ENCODE measurements at regions not wholly inside any gene's neighbourhood (a gene's known extent, or its start where the extent isn't known, plus 50 kb on each side); places are given as distances from the start of the nearest gene placed in this dataset.

- Histone ChIP-seq H3F3A (ENCODE audit: insufficient read depth, low read length, poor library complexity, severe bottlenecking) (no peaks in the 10 kb centered on the region), H3K4me2 (ENCODE audit: low read length) (no peak overlapping the region), H4K20me1 (ENCODE audit: insufficient read depth) (no peaks in the 10 kb centered on the region), H3K9ac (ENCODE audit: low read length) (no peak overlapping the region), H3K27me3 (ENCODE audit: insufficient read depth, low read depth, low read length) (no peaks in the 10 kb centered on the region), H3K27ac (ENCODE audit: low read length) (no peak overlapping the region), H3K4me3 (ENCODE audit: low read length) (no peak overlapping the region), H3K79me2 (replicated peaks; ENCODE audit: insufficient read depth, low read length) (no peaks in the 10 kb centered on the region), H3K9me2 (ENCODE audit: insufficient read depth, low read length) (no peaks in the 10 kb centered on the region), H2AFZ (ENCODE audit: low read depth, low read length) (no peak overlapping the region), H3K9me3 (ENCODE audit: low read length) (no peaks in the 10 kb centered on the region), H3K36me3 (ENCODE audit: insufficient read depth, low read length) (no peaks in the 10 kb centered on the region)
- TF ChIP-seq SMC3 (conservative IDR thresholded peaks at IDR 0.05; ENCODE audit: poor library complexity) = no peak
- no peak for TF ChIP-seq MXI1 (conservative IDR thresholded peaks at IDR 0.05; ENCODE audit: poor library complexity, severe bottlenecking)
- no peak for TF ChIP-seq RAD21 (conservative IDR thresholded peaks at IDR 0.05)
- no peak for TF ChIP-seq REST (IDR thresholded peaks at IDR 0.05; ENCODE audit: borderline replicate concordance)
- TF ChIP-seq EZH2 (IDR thresholded peaks at IDR 0.05; ENCODE audit: borderline replicate concordance, insufficient read depth, low read length, poor library complexity, severe bottlenecking) = no peak
- TF ChIP-seq EP300 (conservative IDR thresholded peaks at IDR 0.05; ENCODE audit: poor library complexity, severe bottlenecking) = no peak
- TF ChIP-seq TAF1 (IDR thresholded peaks at IDR 0.05; ENCODE audit: low read depth) = no peak
- no peak for TF ChIP-seq POLR2AphosphoS5 (IDR thresholded peaks at IDR 0.05)
These were observed 329.3 kb downstream of the SUCLA2 start for GRCh38 chr13:47671776-47672175.

- no peak overlapping the region for H3K4me2 ChIP-seq (ENCODE audit: low read length)
These were observed 336.0 kb downstream of the SUCLA2 start for GRCh38 chr13:47665043-47665442.

More at GRCh38 chr13:47665043-47665442, 336.0 kb downstream of the SUCLA2 start:
- Histone ChIP-seq H3K36me3 (ENCODE audit: insufficient read depth, low read length) (no peaks in the 10 kb centered on the region), H3K4me3 (ENCODE audit: low read length) (no peak overlapping the region), H3K9me2 (ENCODE audit: insufficient read depth, low read length) (no peaks in the 10 kb centered on the region), H4K20me1 (ENCODE audit: insufficient read depth) (no peaks in the 10 kb centered on the region), H3K27me3 (ENCODE audit: insufficient read depth, low read depth, low read length) (no peaks in the 10 kb centered on the region), H3K27ac (ENCODE audit: low read length) (no peak overlapping the region), H3K9me3 (ENCODE audit: low read length) (no peaks in the 10 kb centered on the region), H3K9ac (ENCODE audit: low read length) (no peak overlapping the region), H3F3A (ENCODE audit: insufficient read depth, low read length, poor library complexity, severe bottlenecking) (no peaks in the 10 kb centered on the region), H3K79me2 (replicated peaks; ENCODE audit: insufficient read depth, low read length) (no peaks in the 10 kb centered on the region), H2AFZ (ENCODE audit: low read depth, low read length) (no peak overlapping the region)
- no peak for TF ChIP-seq POLR2AphosphoS5 (IDR thresholded peaks at IDR 0.05)
- no peak for TF ChIP-seq SMC3 (conservative IDR thresholded peaks at IDR 0.05; ENCODE audit: poor library complexity)
- TF ChIP-seq CTCF (IDR thresholded peaks at IDR 0.05; ENCODE audit: poor library complexity, severe bottlenecking) = no peak
- TF ChIP-seq MXI1 (conservative IDR thresholded peaks at IDR 0.05; ENCODE audit: poor library complexity, severe bottlenecking) = no peak
- no peak for TF ChIP-seq RAD21 (conservative IDR thresholded peaks at IDR 0.05)
- no peak for TF ChIP-seq REST (IDR thresholded peaks at IDR 0.05; ENCODE audit: borderline replicate concordance)
- TF ChIP-seq TAF1 (IDR thresholded peaks at IDR 0.05; ENCODE audit: low read depth) = no peak
- TF ChIP-seq EZH2 (IDR thresholded peaks at IDR 0.05; ENCODE audit: borderline replicate concordance, insufficient read depth, low read length, poor library complexity, severe bottlenecking) = no peak
- TF ChIP-seq EP300 (conservative IDR thresholded peaks at IDR 0.05; ENCODE audit: poor library complexity, severe bottlenecking) = no peak

Measured in neural cell (in vitro differentiated cells).